Naive B cell (primary cell): ENCODE measurements at regions not wholly inside any gene's neighbourhood (a gene's known extent, or its start where the extent isn't known, plus 50 kb on each side); places are given as distances from the start of the nearest gene placed in this dataset.
"Not testable (repeated sequence)": the region's sequence is repeated elsewhere in the genome, so short reads cannot be mapped to it uniquely, and the experiment has no call there.

Experiments used
- ATAC-seq, 2 donors: fragments of 150-1000 bp; cut with Tn5 transposase; 2 replicates each; pipeline ENCODE4 v1.10.0; 2021; ENCODE audit warnings: low read depth in 2 of 2, mild to moderate bottlenecking in 2 of 2, moderate library complexity in 2 of 2
- DNase-seq: peaks from one replicate; pipeline ENCODE4 v3.0.0; 2022
- H3K27ac Mint-ChIP-seq, 6 donors: one replicate each; pipeline ENCODE4 v1.8.0; 2020 to 2022; ENCODE audit warnings: mild to moderate bottlenecking in 6 of 6, mixed read lengths in 6 of 6, moderate library complexity in 5 of 6, inconsistent platforms in 2 of 6
- H3K27me3 Mint-ChIP-seq, 3 donors: one replicate each; pipeline ENCODE4 v1.8.0; 2021 to 2022; ENCODE audit warnings: mixed read lengths in 3 of 3, mild to moderate bottlenecking in 1 of 3
- H3K36me3 Mint-ChIP-seq, 2 donors: one replicate each; pipeline ENCODE4 v1.8.0; 2020 to 2022; ENCODE audit warnings: mixed read lengths in 2 of 2, inconsistent platforms in 1 of 2, mild to moderate bottlenecking in 1 of 2
- H3K4me1 Mint-ChIP-seq, 3 donors: one replicate each; pipeline ENCODE4 v1.8.0; 2020 to 2022; ENCODE audit warnings: mixed read lengths in 3 of 3, inconsistent platforms in 1 of 3, mild to moderate bottlenecking in 1 of 3, moderate library complexity in 1 of 3
- H3K4me3 Mint-ChIP-seq, 8 donors: one replicate each; pipeline ENCODE4 v1.8.0; 2020 to 2022; ENCODE audit warnings: mild to moderate bottlenecking in 8 of 8, mixed read lengths in 8 of 8, moderate library complexity in 8 of 8, inconsistent platforms in 2 of 8
- H3K9me3 Mint-ChIP-seq, 7 donors: one replicate each; pipeline ENCODE4 v1.8.0; 2020 to 2022; ENCODE audit warnings: mixed read lengths in 7 of 7, mild to moderate bottlenecking in 5 of 7, inconsistent platforms in 2 of 7, moderate library complexity in 1 of 7

DNA sequence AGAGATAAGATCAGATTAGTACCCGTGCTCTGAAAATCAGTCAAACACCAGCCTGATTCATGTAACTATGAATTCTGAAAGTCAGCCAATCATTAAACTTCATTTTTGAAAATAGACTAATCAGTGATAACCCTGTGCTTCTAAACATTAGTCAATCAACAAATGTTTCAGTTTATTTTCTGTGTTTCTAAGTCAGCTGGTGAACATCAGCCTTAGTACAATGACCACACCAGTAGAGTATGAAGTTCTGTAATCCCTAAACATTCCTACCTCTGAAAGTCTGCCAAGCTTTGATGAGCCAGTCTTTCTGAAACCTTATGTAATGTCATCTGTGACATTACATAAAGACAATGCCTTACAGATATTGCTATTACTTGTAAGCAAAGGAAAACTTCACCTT lies 807.4 kb upstream of the CRIM1 start:
- H3K4me1 Mint-ChIP-seq: no peaks in the 10 kb centered on the region
- H3K9me3 Mint-ChIP-seq: peaks cover 0 to 7% (median 3%) of the 10 kb centered on the region in 7 donors
- DNase-seq: no peak
- H3K4me3 Mint-ChIP-seq: no peak overlapping the region
- H3K27ac Mint-ChIP-seq: no peak overlapping the region
- no peaks in the 10 kb centered on the region for H3K27me3 Mint-ChIP-seq
- H3K36me3 Mint-ChIP-seq: no peaks in the 10 kb centered on the region
- no peak for ATAC-seq

DNA sequence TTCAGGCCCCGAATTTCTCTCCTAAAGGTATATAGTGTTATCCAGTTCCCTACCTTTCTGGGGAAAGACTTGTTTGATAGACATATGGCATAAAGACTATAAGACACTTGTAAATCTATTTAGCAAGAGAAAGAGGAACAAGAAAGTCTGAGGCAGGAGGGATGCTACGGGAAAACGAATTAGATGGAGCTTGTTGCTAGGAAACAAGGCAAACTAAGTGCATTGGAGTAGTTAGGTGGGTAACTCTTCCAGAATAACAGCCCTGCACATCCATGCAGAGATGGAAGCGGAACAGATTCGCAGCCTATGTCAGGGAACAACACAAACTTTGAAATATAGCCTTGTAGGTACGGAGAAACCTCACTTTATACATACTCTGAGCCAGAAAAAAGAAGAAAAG lies 810.3 kb upstream of the CRIM1 start:
- H3K4me3 Mint-ChIP-seq: no peak overlapping the region
- DNase-seq (no peak), ATAC-seq (no peak)
- H3K27me3 Mint-ChIP-seq: no peaks in the 10 kb centered on the region
- H3K4me1 Mint-ChIP-seq: no peaks in the 10 kb centered on the region
- no peaks in the 10 kb centered on the region for H3K36me3 Mint-ChIP-seq
- H3K27ac Mint-ChIP-seq: no peak overlapping the region
- peaks cover 0 to 5% (median 2%) of the 10 kb centered on the region in 7 donors for H3K9me3 Mint-ChIP-seq

DNA sequence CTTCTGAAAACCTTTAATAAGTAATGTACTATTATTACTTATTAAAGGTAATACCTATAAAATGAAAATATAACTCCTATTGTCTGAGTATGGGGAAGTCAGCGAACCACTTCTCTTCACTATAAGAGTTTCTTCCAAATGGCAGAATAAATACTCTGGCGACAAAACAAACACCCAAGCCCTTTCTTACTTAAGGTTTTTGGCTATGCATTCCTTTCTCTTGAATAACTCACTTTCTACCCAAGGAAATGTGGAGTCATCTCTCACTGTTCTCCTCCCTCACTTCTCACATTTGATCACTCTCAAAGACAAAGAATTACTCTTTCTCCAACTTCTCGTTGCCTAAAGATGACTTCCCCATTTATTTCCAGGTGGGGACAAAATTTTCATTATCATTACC lies 816.8 kb upstream of the CRIM1 start:
- Mint-ChIP-seq H3K9me3 (peaks cover 0 to 7% (median 0%) of the 10 kb centered on the region in 7 donors), H3K4me3 (no peak overlapping the region), H3K27ac (no peak overlapping the region), H3K36me3 (no peaks in the 10 kb centered on the region), H3K27me3 (no peaks in the 10 kb centered on the region), H3K4me1 (no peaks in the 10 kb centered on the region)
- no peak for ATAC-seq
- DNase-seq: no peak

DNA sequence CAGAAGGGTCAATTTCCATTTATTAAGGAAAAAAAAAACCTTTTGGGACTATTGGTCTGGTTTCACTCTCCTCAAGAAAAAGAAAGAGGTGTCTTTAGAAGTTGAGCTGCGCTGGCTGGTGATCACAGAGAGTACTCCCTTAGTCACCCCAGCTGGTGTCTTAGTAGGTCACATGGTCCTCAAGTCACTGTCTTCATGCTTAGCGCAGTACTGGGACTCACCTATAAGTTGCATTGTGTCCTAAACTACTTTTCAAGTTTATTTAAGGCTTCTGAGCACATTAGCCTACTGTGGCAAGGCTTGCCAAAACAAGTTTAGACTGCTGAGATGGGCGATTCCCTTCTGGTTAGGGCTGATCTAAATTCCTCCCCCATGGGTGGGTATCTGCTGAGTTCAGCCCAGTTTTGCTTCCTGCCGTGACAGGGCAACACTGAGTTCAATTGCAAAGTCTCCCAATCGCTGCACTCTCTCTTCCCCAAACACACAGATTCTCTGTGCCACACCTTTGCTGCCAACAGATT lies 824.9 kb upstream of the CRIM1 start:
- peaks cover 4 to 11% (median 8%) of the 10 kb centered on the region in 7 donors for H3K9me3 Mint-ChIP-seq
- no peak for ATAC-seq
- H3K4me3 Mint-ChIP-seq: no peak overlapping the region
- no peaks in the 10 kb centered on the region for H3K36me3 Mint-ChIP-seq
- DNase-seq: no peak
- H3K4me1 Mint-ChIP-seq: no peaks in the 10 kb centered on the region
- H3K27ac Mint-ChIP-seq: no peak overlapping the region
- H3K27me3 Mint-ChIP-seq: no peaks in the 10 kb centered on the region

DNA sequence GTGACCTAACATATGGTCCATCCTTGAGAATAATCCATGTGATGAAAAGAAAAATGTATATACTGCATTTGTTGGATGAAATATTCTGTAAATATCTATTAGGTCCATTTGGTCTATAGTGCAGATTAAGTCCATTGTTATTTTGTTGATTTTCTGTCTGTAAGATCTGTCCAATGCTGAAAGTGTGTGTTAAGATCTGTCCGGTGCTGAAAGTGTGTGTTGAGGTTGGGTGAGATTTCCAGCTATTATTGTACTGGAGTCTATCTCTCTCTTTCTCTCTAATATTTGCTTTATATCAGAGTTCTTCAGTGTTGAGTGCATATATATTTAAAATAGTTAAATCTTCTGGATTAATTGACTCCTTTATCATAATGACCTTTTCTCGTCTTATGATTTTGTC lies 828.8 kb upstream of the CRIM1 start:
- Mint-ChIP-seq H3K27ac (no peak overlapping the region), H3K27me3 (no peaks in the 10 kb centered on the region), H3K36me3 (no peaks in the 10 kb centered on the region), H3K9me3 (peaks cover 4 to 18% (median 14%) of the 10 kb centered on the region in 7 donors), H3K4me3 (no peak overlapping the region), H3K4me1 (no peaks in the 10 kb centered on the region)
- ATAC-seq (no peak), DNase-seq (no peak)

DNA sequence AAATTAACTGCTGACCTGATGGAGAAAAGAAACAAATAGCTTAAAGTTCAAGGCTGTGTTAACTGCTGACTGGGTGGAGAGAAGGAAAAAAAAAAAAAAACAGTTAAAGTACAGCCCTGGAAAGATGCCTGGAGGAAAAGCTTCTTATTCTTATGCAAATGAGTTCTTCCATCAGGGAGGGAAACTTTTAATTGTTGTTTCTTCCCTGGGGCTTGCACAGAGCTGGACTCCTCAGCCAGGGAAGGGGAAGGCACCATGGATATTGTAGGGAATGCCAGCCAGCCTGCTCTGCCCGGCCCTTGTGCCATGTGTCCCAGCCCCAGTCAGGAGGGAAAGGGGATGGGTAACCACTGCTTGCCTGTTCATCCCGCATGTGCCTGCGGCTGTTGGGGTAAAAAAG lies 833.1 kb upstream of the CRIM1 start:
- ATAC-seq (no peak), DNase-seq (no peak)
- no peak overlapping the region for H3K4me3 Mint-ChIP-seq
- H3K27ac Mint-ChIP-seq: no peak overlapping the region
- no peaks in the 10 kb centered on the region for H3K36me3 Mint-ChIP-seq
- H3K4me1 Mint-ChIP-seq: no peaks in the 10 kb centered on the region
- peaks cover 3 to 38% (median 7%) of the 10 kb centered on the region in 7 donors for H3K9me3 Mint-ChIP-seq
- no peaks in the 10 kb centered on the region for H3K27me3 Mint-ChIP-seq

DNA sequence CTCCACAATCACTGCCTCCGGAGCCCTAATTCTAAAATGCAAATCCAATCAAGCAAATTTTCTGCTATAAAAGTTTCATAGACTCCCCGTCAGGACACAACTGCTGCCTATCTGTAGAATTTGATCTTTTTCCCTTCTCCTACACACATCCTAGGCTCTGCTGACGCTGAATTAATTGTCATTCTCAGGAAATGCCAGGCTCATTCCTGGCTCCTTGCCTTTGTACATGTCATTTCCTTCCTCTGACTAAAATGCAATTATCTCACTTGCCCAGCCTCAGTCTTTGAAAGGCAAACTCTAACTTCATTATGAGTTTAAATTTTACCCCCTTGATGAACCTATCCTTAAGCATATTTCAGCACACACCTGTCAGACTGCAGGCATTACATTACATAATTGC lies 844.9 kb upstream of the CRIM1 start:
- ATAC-seq (no peak), DNase-seq (no peak)
- H3K27ac Mint-ChIP-seq: no peak overlapping the region
- no peaks in the 10 kb centered on the region for H3K4me1 Mint-ChIP-seq
- peaks cover 0 to 8% of the 10 kb centered on the region in 2 donors for H3K36me3 Mint-ChIP-seq
- no peaks in the 10 kb centered on the region for H3K27me3 Mint-ChIP-seq
- peaks cover 2 to 17% (median 12%) of the 10 kb centered on the region in 7 donors for H3K9me3 Mint-ChIP-seq
- H3K4me3 Mint-ChIP-seq: no peak overlapping the region

DNA sequence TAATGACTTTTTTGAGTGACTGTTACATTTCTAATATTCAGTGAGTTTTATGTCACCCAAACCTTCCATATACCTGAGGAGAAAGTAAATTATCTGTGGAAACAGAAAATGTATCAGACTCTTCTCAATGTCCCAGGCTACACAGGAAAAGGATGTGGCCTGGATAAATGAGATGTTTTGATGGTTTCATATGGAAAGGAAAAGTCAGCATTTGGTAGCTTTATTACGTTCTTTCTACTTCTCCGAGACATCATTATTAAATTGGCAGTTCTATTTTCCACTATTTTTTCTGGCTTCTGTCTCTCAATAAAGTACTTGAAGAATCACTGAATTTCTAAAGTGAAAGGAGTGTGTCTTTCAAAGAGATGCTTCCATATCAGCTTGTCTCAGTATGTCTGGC lies 847.0 kb upstream of the CRIM1 start:
- Mint-ChIP-seq H3K27ac (no peak overlapping the region), H3K9me3 (peaks cover 2 to 17% (median 9%) of the 10 kb centered on the region in 7 donors), H3K4me1 (no peaks in the 10 kb centered on the region), H3K4me3 (no peak overlapping the region), H3K27me3 (no peaks in the 10 kb centered on the region), H3K36me3 (peaks cover 0 to 8% of the 10 kb centered on the region in 2 donors)
- no peak for DNase-seq
- ATAC-seq: no peak

DNA sequence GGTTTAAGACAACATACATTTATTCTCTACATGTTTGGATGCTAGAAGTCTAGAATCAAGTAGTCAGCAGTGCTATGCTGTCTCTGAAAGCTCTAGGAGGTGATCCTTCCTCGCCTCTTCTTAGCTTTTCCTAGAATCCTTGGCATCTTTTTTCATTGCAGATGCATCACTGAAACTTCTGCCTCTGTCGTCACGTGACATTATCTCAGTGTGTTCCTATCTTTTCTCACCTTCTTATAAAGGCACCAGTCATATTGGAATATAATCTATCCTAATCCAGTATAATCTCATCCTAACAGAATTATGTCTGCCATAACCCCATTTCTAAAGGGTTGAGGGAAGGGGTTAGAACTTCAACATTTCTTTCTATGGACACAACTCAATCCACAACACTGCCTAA lies 851.2 kb upstream of the CRIM1 start:
- no peaks in the 10 kb centered on the region for H3K36me3 Mint-ChIP-seq
- DNase-seq: no peak
- H3K4me1 Mint-ChIP-seq: no peaks in the 10 kb centered on the region
- no peak overlapping the region for H3K27ac Mint-ChIP-seq
- no peak overlapping the region for H3K4me3 Mint-ChIP-seq
- peaks cover 0 to 4% (median under 1%) of the 10 kb centered on the region in 7 donors for H3K9me3 Mint-ChIP-seq
- no peaks in the 10 kb centered on the region for H3K27me3 Mint-ChIP-seq
- ATAC-seq: no peak

DNA sequence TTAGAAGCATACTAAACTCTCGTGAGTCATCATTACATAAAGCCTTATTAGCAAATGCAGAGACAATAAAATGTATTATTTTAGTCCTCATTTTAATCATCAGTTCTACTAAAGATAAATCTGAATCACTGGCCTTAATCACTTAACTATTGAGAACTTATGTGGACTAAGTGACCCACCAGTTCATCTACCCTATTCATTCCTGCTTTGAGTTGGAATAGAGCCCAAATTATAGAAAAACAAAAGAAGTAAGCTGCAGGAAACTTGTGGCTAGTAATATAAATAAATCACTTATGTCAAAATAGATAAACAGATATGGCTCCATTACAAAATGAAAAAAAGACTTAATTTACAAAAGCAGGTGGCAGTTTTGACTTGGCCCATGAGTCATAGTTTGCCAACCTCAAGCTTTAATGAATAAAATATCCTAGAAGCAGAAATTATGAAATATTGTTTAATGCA lies 851.8 kb upstream of the CRIM1 start:
- no peak for ATAC-seq
- Mint-ChIP-seq H3K9me3 (peaks cover 0 to 4% (median 0%) of the 10 kb centered on the region in 7 donors), H3K27me3 (no peaks in the 10 kb centered on the region), H3K4me1 (no peaks in the 10 kb centered on the region), H3K4me3 (no peak overlapping the region), H3K27ac (no peak overlapping the region), H3K36me3 (no peaks in the 10 kb centered on the region)
- DNase-seq: no peak

DNA sequence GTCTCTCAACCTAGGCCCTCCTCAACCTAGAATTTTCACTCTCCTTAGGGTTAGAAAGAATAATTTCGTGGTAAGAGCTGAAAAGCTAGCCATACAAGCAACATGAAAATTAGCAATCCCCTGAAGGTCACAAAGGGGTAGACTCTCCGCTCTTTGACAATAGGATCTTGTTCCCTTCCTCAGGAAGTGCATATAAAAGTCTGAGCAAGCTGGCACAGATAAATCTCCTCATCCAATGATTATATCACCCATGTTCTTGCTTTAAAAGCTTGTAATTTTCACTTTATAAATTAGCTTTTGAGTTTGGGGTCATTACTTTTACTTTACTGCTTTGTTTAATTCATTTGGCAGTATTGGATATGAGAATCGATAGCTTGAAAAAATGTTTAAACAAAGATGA lies 852.3 kb upstream of the CRIM1 start:
- Mint-ChIP-seq H3K27me3 (no peaks in the 10 kb centered on the region), H3K4me3 (no peak overlapping the region)
- no peak for ATAC-seq

DNA sequence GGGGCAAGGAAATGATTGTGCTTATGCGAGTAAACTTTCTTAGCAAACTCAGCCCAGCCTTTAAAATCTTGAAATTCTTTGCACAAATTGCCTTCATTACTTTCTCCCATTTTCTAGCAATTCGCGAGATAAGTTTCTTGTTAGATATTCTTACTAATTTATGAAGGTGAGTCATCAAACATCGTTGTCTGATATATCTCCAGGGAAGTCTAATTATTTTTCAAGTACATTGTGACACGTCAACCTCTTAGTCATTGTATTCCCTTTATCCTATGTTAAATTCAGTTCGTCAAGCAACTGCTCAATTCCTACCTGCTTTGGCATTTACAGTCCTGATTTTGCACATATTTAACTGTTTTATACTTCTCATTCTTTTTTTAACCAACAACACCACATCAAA lies 854.5 kb upstream of the CRIM1 start:
- Mint-ChIP-seq H3K4me3 (no peak overlapping the region), H3K27ac (no peak overlapping the region), H3K36me3 (no peaks in the 10 kb centered on the region), H3K27me3 (no peaks in the 10 kb centered on the region), H3K4me1 (no peaks in the 10 kb centered on the region), H3K9me3 (peaks cover 0 to 5% (median 0%) of the 10 kb centered on the region in 7 donors)
- no peak for DNase-seq
- ATAC-seq: no peak

More for the DNA sequence above, 852.3 kb upstream of the CRIM1 start:
- DNase-seq: no peak
- H3K4me1 Mint-ChIP-seq: no peaks in the 10 kb centered on the region
- H3K36me3 Mint-ChIP-seq: no peaks in the 10 kb centered on the region
- no peak overlapping the region for H3K27ac Mint-ChIP-seq
- H3K9me3 Mint-ChIP-seq: peaks cover 0 to 5% (median 0%) of the 10 kb centered on the region in 7 donors

DNA sequence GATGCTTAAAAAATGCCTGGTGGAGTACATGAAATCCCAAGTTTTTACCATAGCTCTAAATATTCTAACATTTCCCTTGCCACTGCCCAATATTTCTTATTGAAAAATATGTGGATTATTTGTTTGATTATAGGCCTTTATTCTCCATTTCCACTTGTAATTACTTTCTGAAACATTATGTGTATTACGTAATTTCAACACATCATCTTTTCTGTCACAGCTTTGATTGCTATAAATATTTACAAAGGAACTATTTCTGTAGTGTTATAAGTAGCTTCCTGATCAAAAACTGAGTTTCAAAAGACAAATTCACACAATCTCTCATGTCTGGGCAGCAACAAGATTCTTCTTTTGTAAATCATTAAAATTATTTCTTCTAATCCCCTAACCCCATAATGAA lies 859.6 kb upstream of the CRIM1 start:
- ATAC-seq: no peak
- H3K4me3 Mint-ChIP-seq: no peak overlapping the region
- H3K27ac Mint-ChIP-seq: no peak overlapping the region
- no peaks in the 10 kb centered on the region for H3K4me1 Mint-ChIP-seq
- H3K36me3 Mint-ChIP-seq: no peaks in the 10 kb centered on the region
- H3K27me3 Mint-ChIP-seq: no peaks in the 10 kb centered on the region
- no peak for DNase-seq
- H3K9me3 Mint-ChIP-seq: peaks cover 0 to 4% (median 0%) of the 10 kb centered on the region in 7 donors

DNA sequence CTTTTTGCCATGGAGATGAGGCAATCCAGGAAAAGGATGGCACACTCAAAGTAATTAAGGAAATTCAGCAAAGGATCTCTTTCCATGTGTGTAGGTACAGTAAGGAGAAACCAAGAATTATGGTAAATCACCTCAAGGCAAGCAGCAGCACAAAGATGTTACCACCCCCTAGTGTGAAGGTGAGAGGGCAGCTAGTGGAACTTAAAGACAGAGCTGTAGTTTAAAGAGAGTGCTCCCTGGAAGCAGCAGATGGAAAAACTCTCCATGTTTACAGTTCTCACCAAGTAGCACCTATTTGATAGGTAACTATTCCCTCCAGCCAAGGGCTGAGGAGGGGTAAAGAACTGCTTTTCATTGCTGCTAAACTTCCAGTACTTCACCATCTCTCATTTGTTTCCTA lies 860.4 kb upstream of the CRIM1 start:
- DNase-seq: no peak
- Mint-ChIP-seq H3K27ac (no peak overlapping the region), H3K27me3 (no peaks in the 10 kb centered on the region), H3K4me1 (no peaks in the 10 kb centered on the region), H3K36me3 (no peaks in the 10 kb centered on the region), H3K4me3 (no peak overlapping the region), H3K9me3 (peaks cover 0 to 4% (median 0%) of the 10 kb centered on the region in 7 donors)
- no peak for ATAC-seq

DNA sequence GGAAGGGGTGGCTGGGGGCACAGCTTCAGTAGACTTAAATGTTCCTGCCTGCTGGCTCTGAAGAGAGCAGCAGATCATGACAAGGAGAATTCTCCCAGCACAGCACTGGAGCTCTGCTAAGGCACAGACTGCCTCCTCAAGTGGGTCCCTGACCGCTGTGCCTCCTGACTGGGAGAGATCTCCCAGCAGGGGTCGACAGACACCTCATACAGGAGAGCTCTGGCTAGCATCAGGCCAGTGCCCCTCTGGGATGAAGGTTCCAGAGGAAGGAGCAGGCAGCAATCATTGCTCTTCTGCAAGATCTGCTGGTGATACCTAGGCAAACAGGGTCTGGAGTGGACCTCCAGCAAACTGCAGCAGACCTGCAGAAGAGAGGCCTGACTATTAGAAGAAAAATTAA lies 877.5 kb upstream of the CRIM1 start:
- H3K27me3 Mint-ChIP-seq, H3K27ac Mint-ChIP-seq, DNase-seq, H3K36me3 Mint-ChIP-seq, H3K4me1 Mint-ChIP-seq, H3K4me3 Mint-ChIP-seq, ATAC-seq: not testable (repeated sequence)
- peaks cover 1 to 24% (median 8%) of the 10 kb centered on the region in 7 donors for H3K9me3 Mint-ChIP-seq
